GM12878 (cell line): ENCODE measurements at regions not wholly inside any gene's neighbourhood (a gene's known extent, or its start where the extent isn't known, plus 50 kb on each side); places are given as distances from the start of the nearest gene placed in this dataset.

Source experiments
- CEBPB ChIP-seq, 2 experiments: fragments of 150-350 bp in 1 of 2; IDR thresholded peaks; 2 replicates each; pipeline ENCODE4 v1.6.1; 2012 to 2014; ENCODE audit warnings: low read depth in 2 of 2, low read length in 2 of 2, borderline replicate concordance in 1 of 2, inconsistent platforms in 1 of 2
- EZH2 ChIP-seq: IDR thresholded peaks from 2 replicates; pipeline ENCODE4 v1.6.1; 2012; ENCODE audit warnings: low read depth, mild to moderate bottlenecking, control low read depth, inconsistent platforms, low read length, borderline replicate concordance; ENCODE audit not compliant: control insufficient read depth
- GABPA ChIP-seq: IDR thresholded peaks from 2 replicates; pipeline ENCODE4 v1.6.1; 2014; ENCODE audit warnings: antibody characterized with exemption, low read depth, mild to moderate bottlenecking, inconsistent platforms
- NFIC ChIP-seq: IDR thresholded peaks from 2 replicates; pipeline ENCODE4 v1.6.1; 2012; ENCODE audit warnings: low read depth, mild to moderate bottlenecking, inconsistent platforms, low read length, moderate library complexity
- POLR2AphosphoS5 ChIP-seq: IDR thresholded peaks from 2 replicates; pipeline ENCODE4 v1.6.1; 2011; ENCODE audit warnings: mild to moderate bottlenecking, low read length, inconsistent platforms
- SIN3A ChIP-seq: IDR thresholded peaks from 2 replicates; pipeline ENCODE4 v1.6.1; 2012; ENCODE audit warnings: low read depth, low read length, improper control_type of control experiment
- SP1 ChIP-seq: IDR thresholded peaks from one replicate; pipeline ENCODE4 v1.6.1; 2011; ENCODE audit warnings: low read depth, low read length
- ZNF274 ChIP-seq: IDR thresholded peaks from one replicate; pipeline ENCODE4 v1.8.0; 2011; ENCODE audit not compliant: insufficient read length, insufficient read depth
- ZNF384 ChIP-seq: IDR thresholded peaks from 2 replicates; pipeline ENCODE4 v1.6.1; 2012; ENCODE audit warnings: low read depth, mild to moderate bottlenecking, low read length, improper control_type of control experiment, borderline replicate concordance
- TF ChIP-seq, protein P1 (sequence below): fragments of 150-350 bp; IDR thresholded peaks from 2 replicates; pipeline ENCODE4 v1.6.1; 2016; ENCODE audit warnings: low read depth, low read length
- TF ChIP-seq, protein P2 (sequence below), 3 experiments: IDR thresholded peaks in 2 of 3; conservative IDR thresholded peaks in 1 of 3; 2 replicates each; pipeline ENCODE4 v1.5.1; 2011; ENCODE audit warnings: low read depth in 3 of 3, low read length in 3 of 3, mild to moderate bottlenecking in 3 of 3, control low read depth in 2 of 3, moderate library complexity in 2 of 3, inconsistent platforms in 1 of 3, mixed read lengths in 1 of 3; ENCODE audit not compliant: control insufficient read depth in 2 of 3, insufficient read depth in 1 of 3; ENCODE audit errors: extremely low read depth in 1 of 3

DNA sequence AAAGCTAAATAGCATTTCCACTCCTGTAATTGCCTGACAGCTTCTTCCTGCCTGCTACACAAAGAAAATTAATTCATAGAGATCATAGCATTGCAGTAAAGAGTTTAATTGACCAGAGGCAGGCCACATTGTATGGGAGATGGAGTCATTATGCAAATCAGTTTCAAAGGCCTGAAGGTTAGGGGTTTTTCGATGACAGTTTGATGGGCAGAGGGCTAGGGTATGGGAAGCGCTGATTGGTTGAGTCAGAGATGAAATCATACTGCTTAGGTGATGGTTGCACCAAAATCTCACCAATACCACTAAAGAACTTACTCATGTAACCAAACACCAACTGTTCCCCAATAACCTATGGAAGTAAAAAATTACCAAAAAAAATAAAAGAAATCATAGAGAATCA lies 599.0 kb downstream of the NUP35 start:
- no peak for TF ChIP-seq EZH2
- TF ChIP-seq SP1: no peak
- TF ChIP-seq NFIC: no peak
- TF ChIP-seq, protein P1, sequence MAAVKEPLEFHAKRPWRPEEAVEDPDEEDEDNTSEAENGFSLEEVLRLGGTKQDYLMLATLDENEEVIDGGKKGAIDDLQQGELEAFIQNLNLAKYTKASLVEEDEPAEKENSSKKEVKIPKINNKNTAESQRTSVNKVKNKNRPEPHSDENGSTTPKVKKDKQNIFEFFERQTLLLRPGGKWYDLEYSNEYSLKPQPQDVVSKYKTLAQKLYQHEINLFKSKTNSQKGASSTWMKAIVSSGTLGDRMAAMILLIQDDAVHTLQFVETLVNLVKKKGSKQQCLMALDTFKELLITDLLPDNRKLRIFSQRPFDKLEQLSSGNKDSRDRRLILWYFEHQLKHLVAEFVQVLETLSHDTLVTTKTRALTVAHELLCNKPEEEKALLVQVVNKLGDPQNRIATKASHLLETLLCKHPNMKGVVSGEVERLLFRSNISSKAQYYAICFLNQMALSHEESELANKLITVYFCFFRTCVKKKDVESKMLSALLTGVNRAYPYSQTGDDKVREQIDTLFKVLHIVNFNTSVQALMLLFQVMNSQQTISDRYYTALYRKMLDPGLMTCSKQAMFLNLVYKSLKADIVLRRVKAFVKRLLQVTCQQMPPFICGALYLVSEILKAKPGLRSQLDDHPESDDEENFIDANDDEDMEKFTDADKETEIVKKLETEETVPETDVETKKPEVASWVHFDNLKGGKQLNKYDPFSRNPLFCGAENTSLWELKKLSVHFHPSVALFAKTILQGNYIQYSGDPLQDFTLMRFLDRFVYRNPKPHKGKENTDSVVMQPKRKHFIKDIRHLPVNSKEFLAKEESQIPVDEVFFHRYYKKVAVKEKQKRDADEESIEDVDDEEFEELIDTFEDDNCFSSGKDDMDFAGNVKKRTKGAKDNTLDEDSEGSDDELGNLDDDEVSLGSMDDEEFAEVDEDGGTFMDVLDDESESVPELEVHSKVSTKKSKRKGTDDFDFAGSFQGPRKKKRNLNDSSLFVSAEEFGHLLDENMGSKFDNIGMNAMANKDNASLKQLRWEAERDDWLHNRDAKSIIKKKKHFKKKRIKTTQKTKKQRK: no peak
- TF ChIP-seq GABPA: no peak
- no peak for TF ChIP-seq CEBPB (IDR thresholded peaks at IDR 0.05; ENCODE audit: borderline replicate concordance in 1 of 2, low read depth in 2 of 2, low read length in 2 of 2)
- TF ChIP-seq, protein P2, sequence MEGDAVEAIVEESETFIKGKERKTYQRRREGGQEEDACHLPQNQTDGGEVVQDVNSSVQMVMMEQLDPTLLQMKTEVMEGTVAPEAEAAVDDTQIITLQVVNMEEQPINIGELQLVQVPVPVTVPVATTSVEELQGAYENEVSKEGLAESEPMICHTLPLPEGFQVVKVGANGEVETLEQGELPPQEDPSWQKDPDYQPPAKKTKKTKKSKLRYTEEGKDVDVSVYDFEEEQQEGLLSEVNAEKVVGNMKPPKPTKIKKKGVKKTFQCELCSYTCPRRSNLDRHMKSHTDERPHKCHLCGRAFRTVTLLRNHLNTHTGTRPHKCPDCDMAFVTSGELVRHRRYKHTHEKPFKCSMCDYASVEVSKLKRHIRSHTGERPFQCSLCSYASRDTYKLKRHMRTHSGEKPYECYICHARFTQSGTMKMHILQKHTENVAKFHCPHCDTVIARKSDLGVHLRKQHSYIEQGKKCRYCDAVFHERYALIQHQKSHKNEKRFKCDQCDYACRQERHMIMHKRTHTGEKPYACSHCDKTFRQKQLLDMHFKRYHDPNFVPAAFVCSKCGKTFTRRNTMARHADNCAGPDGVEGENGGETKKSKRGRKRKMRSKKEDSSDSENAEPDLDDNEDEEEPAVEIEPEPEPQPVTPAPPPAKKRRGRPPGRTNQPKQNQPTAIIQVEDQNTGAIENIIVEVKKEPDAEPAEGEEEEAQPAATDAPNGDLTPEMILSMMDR (IDR thresholded peaks at IDR 0.05 in 2 of 3, conservative IDR thresholded peaks at IDR 0.05 in 1 of 3; ENCODE audit: control insufficient read depth in 2 of 3, extremely low read depth in 1 of 3, insufficient read depth in 1 of 3, low read depth in 3 of 3, low read length in 3 of 3): no peak
- TF ChIP-seq ZNF384: no peak
- no peak for TF ChIP-seq POLR2AphosphoS5
- no peak for TF ChIP-seq SIN3A
- no peak for TF ChIP-seq ZNF274
